ENCODE measurements at regions not wholly inside any gene's neighbourhood (a gene's known extent, or its start where the extent isn't known, plus 50 kb on each side); places are given as distances from the start of the nearest gene placed in this dataset.

- DNase-seq: peak in 1 of 3 donors; percentile 4
- no peak overlapping the region for H3K27ac ChIP-seq (ENCODE audit: low read depth in 1 of 2, low read length in 1 of 2)
- ATAC-seq (ENCODE audit: insufficient read depth, low FRiP score): no peak
- WGBS, 2 donors: 92 to 93% methylated on average over 10 of the region's 10 CpGs
- TF ChIP-seq CTCF (IDR thresholded peaks at IDR 0.05; ENCODE audit: control extremely low read depth, extremely low read depth): no peak
- H3K4me1 ChIP-seq (ENCODE audit: control insufficient read depth in 5 of 5, insufficient read depth in 5 of 5, low read length in 5 of 5): no peaks in the 10 kb centered on the region
- H3K36me3 ChIP-seq (ENCODE audit: control insufficient read depth in 4 of 4, insufficient read depth in 4 of 4, low read length in 4 of 4): peaks cover 0 to 16% (median 1%) of the 10 kb centered on the region in 4 donors
- no peak overlapping the region for H3K4me3 ChIP-seq
- peaks cover 0 to 8% (median 0%) of the 10 kb centered on the region in 4 donors for H3K9me3 ChIP-seq (ENCODE audit: control insufficient read depth in 4 of 4, insufficient read depth in 3 of 4, low read length in 3 of 4)
- peaks cover 0 to 3% (median 0%) of the 10 kb centered on the region in 3 donors for H3K27me3 ChIP-seq (ENCODE audit: control insufficient read depth in 3 of 3, insufficient read depth in 3 of 3, low read length in 2 of 3)
- H3K9ac ChIP-seq (ENCODE audit: insufficient read depth in 1 of 2, low read length in 2 of 2): no peak overlapping the region
Observed at GRCh38 chr14:101027291-101027690, 123.8 kb upstream of the RTL1 start.

GRCh38 chr14:101027966-101028365 lies 124.4 kb upstream of the RTL1 start:
- ATAC-seq (ENCODE audit: insufficient read depth, low FRiP score) (no peak), DNase-seq (no peak)
- Histone ChIP-seq H3K4me3 (no peak overlapping the region), H3K27me3 (ENCODE audit: control insufficient read depth in 3 of 3, insufficient read depth in 3 of 3, low read length in 2 of 3) (peaks cover 0 to 3% (median 0%) of the 10 kb centered on the region in 3 donors), H3K36me3 (ENCODE audit: control insufficient read depth in 4 of 4, insufficient read depth in 4 of 4, low read length in 4 of 4) (peaks cover 0 to 16% (median 1%) of the 10 kb centered on the region in 4 donors), H3K9me3 (ENCODE audit: control insufficient read depth in 4 of 4, insufficient read depth in 3 of 4, low read length in 3 of 4) (peaks cover 0 to 8% (median 0%) of the 10 kb centered on the region in 4 donors), H3K9ac (ENCODE audit: insufficient read depth in 1 of 2, low read length in 2 of 2) (no peak overlapping the region), H3K4me1 (ENCODE audit: control insufficient read depth in 5 of 5, insufficient read depth in 5 of 5, low read length in 5 of 5) (no peaks in the 10 kb centered on the region), H3K27ac (ENCODE audit: low read depth in 1 of 2, low read length in 1 of 2) (no peak overlapping the region)
- TF ChIP-seq CTCF (IDR thresholded peaks at IDR 0.05; ENCODE audit: control extremely low read depth, extremely low read depth): no peak
- WGBS, 2 donors: 87 to 91% methylated on average over 5 of the region's 5 CpGs

- DNase-seq (peak in 1 of 3 donors; percentile 8), ATAC-seq (ENCODE audit: insufficient read depth, low FRiP score) (no peak)
- no peaks in the 10 kb centered on the region for H3K4me1 ChIP-seq (ENCODE audit: control insufficient read depth in 5 of 5, insufficient read depth in 5 of 5, low read length in 5 of 5)
- H3K27me3 ChIP-seq (ENCODE audit: control insufficient read depth in 3 of 3, insufficient read depth in 3 of 3, low read length in 2 of 3): no peaks in the 10 kb centered on the region
- WGBS, 2 donors: 87 to 92% methylated on average over 20 of the region's 20 CpGs
- H3K9ac ChIP-seq (ENCODE audit: insufficient read depth in 1 of 2, low read length in 2 of 2): no peak overlapping the region
- peaks cover 0 to 8% (median 1%) of the 10 kb centered on the region in 4 donors for H3K36me3 ChIP-seq (ENCODE audit: control insufficient read depth in 4 of 4, insufficient read depth in 4 of 4, low read length in 4 of 4)
- no peak overlapping the region for H3K4me3 ChIP-seq
- H3K27ac ChIP-seq (ENCODE audit: low read depth in 1 of 2, low read length in 1 of 2): no peak overlapping the region
- TF ChIP-seq CTCF (IDR thresholded peaks at IDR 0.05; ENCODE audit: control extremely low read depth, extremely low read depth): no peak
- peaks cover 0 to 6% (median 0%) of the 10 kb centered on the region in 4 donors for H3K9me3 ChIP-seq (ENCODE audit: control insufficient read depth in 4 of 4, insufficient read depth in 3 of 4, low read length in 3 of 4)
Observed at GRCh38 chr14:101028971-101029667, 125.6 kb upstream of the RTL1 start.
